ENCODE measurements at regions not wholly inside any gene's neighbourhood (a gene's known extent, or its start where the extent isn't known, plus 50 kb on each side); places are given as distances from the start of the nearest gene placed in this dataset.
"Not testable (repeated sequence)": the region's sequence is repeated elsewhere in the genome, so short reads cannot be mapped to it uniquely, and the experiment has no call there.

GRCh38 chr10:38209332-38209731 is 115.2 kb downstream of the ZNF37A start:
- no peak for DNase-seq

- DNase-seq, result not testable (repeated sequence)
Observed at GRCh38 chr10:38209748-38210147, 115.6 kb downstream of the ZNF37A start.

DNA sequence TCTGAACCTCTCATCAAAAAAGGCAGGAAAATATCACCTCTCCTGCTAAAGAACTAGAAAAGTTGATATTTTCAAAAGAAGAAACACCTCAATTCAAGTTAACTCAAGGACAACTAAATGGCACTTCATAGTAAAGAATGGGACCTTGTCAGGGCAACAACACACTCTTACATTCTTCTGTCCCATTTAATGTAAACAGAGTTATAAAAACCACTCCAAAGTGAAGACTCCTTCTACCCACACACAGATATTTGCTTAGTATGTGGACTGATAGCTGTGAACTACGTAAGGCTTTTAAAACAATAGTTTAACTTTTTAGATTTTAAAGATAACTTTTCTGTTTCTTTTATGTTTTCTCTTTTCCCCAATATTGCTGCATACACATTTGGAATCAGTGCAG is 118.3 kb downstream of the ZNF37A start:
- no peak for DNase-seq

DNA sequence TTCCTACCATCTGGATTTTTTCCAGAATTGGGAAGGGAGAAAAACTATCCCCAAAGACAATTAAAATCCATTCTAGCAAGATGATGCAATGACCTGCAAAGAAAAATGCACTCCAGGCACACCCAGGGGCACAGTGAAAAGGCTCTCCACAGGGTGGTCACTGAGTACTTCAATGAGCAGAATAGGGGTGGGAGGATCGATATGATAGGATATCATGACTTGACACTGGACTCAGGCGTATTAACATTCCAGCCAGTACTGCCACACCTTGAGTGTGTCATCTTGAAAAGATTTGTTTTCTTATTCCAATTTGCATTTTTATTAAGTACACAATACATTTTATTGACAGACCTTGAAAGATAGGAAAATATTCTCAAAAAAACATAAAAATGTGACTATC is 132.2 kb downstream of the ZNF37A start:
- DNase-seq, result no peak

- DNase-seq, result no peak
Observed at GRCh38 chr10:38228394-38228793, 134.3 kb downstream of the ZNF37A start.

GRCh38 chr10:38238479-38238878 is 144.3 kb downstream of the ZNF37A start:
- DNase-seq, result not testable (repeated sequence)

DNA sequence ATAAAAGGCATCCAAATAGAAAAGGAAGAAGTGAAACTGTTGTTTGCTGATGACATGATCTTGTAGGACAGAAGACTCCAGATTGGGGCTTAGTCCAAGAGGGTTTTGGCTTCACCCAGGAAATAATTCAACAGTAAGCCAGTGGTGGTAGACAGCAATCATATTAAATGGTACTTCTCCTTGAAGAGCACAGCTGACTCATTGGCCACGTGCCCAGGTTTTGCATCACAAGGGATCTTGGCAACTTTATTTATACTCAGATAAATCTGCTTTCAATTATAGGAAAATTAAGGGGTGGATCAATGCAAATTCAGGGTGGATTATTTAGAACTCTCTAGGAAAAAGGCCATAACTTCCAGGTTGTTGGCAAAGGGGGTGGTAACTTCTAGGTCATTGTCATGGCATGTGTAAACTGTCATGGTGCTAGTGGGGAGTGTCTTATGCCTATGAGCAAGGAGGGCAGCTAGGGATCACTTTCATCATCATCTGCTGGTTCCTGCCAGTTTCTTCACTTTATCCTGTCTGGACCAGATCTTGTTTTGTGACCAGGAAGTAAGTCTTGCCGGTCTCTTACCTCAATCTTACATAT is 148.0 kb downstream of the ZNF37A start:
- not testable (repeated sequence) for DNase-seq

- not testable (repeated sequence) for DNase-seq
Observed at GRCh38 chr10:38248113-38248512, 154.0 kb downstream of the ZNF37A start.

GRCh38 chr10:38252551-38252950 is 158.4 kb downstream of the ZNF37A start:
- DNase-seq, result not testable (repeated sequence)

DNA sequence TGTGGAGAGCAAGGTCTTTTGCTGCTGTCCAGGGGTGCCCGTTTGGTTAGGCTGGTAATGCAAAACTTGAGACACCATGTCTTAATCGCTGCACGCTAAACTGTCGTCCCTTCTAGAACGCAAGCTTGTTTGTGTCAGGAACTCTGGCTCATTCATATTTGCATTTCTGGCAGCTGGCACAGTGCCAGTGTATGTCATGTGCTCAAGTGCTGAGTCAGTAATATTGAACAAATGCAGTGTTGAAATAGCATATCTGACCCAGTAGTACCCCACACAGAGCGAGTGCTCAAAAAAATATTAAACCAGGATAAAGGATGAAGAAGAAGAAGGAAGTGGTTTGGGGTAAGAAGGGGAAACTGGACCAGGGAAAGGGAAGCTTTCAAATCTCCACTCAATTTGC is 173.4 kb downstream of the ZNF37A start:
- peak in 2 of 56 donors; percentile 3 to 12 for DNase-seq

DNA sequence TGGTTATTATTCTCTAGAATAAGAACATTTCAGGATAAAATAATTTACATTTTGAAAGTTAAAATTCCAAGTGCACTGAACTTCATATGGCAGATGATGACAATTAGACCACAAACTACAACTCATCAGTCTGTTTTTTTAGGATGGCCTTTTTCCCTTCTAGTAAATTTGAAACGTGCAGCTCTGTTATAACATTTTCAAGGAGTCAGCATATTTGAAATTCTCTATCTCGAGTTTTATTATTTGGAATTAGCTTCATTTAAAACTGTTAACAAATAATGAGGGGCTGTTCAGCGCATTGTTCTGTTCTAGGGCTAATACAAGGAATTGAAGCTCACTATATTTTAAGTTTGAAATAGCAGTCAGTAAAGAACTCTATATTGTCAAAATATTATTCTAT is 176.9 kb downstream of the ZNF37A start:
- DNase-seq, result not testable (repeated sequence)

DNA sequence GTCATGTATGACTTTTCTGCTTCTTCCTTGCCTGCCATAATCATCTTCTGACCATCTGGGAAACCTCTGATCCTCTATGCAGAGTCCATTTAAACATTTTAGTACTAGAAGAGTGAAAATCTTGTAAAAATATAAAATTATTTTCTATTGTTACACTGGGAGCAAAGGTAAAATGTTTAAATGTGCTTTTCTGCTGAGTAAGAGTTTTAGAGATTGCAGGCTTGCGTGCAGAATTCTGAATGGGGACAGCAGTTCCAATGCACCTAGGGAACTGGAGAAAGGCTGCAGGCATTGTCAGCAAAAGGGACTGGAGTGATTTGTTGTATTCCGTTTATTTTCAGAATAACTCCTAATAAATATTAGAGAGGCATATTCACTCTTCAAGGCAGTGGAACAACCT is 180.7 kb downstream of the ZNF37A start:
- DNase-seq, result not testable (repeated sequence)

DNA sequence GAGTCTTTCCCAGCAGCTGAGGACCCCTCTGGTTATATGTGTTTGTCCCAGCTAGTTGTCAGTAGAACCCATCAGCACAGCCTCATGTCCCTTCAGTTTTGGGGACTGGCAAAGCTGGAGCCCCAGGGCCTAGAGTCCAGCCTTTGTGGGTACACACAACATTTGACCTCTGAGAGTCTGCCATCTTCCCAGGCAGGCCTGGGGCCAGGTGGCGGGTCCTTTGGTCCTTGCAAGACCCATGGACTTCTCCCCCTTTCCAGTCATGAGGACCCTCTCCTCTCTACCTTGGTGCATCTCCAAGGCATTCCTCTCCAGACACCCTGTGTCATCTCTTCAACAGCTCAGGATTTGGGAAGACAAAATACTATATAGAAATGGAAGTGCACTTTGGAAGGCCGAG is 198.4 kb downstream of the ZNF37A start:
- DNase-seq, result not testable (repeated sequence)

DNA sequence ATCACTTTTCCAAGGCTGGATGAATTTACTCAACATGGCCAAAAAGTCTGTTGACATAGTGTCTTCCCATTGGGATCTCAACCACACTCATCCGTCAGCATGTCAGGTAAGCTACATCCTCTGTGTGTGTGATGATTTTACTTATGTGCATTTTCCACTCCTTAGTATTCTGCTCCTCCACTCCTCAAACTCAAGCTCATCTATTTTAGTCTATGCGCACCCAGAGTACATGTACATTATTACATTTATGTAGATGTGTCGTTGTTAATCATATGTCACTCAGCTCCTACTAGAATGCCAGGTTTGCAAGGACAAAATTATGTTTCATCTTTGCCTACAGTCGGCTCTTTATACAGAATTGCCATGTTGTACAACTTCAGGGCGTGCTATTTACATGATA is 216.0 kb downstream of the ZNF37A start:
- not testable (repeated sequence) for DNase-seq

DNA sequence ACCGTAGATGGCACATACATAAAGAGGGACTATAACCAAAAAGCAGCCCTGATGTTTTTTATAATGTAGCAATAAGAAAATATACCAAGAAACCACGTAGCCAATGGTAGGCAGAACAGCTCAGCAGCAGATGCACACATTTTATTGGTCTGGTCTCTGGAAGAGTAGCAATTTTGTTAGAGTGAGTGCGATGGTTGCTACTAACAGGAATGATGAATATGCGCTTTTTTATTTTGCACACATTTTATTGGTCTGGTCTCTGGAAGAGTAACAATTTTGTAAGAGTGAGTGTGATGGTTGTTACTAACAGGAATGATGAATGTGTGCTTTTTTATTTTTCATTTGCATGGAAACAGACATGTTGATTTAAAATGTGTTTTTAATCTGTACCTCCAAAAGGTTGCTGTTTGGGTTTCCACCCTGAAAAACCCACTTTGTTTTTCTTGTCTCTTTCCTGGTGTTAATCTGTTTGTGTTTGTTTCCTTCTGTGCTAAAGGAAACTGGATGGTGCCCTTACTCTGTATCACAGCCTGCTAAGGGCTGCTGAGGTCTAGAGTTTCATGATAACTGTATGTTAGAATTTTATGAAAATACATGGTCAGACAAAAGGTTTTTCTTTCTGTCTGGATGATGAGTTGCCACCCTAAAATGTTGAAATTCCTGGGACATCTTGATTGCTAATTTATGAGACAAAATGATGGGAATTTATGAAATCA is 221.1 kb downstream of the ZNF37A start:
- DNase-seq, result not testable (repeated sequence)

DNA sequence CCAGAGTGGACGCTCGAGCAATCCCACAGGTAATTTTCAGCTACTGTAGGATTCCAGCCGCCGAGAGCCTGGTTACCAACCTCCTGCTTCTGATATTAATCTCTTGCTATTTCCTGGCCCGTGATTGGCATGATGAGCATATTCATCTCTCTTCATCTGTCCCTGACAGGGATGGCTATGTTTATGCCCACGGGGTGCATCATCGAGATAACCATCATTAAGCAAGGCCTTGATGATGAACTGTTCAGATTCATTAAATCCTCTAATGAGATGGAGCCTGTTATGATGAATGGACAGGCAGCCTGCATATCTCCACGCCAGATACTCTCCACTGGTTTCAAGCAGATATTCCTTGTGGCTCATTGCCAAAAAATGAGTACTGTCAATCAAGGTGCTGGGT is 227.3 kb downstream of the ZNF37A start:
- DNase-seq, result not testable (repeated sequence)

GRCh38 chr10:38330306-38330705 is 236.2 kb downstream of the ZNF37A start:
- DNase-seq, result not testable (repeated sequence)

- DNase-seq, result not testable (repeated sequence)
Observed at GRCh38 chr10:38331106-38331505, 237.0 kb downstream of the ZNF37A start.

- DNase-seq, result not testable (repeated sequence)
Observed at GRCh38 chr10:38333699-38334098, 239.6 kb downstream of the ZNF37A start.

- DNase-seq, result not testable (repeated sequence)
Observed at GRCh38 chr10:38350645-38351044, 256.5 kb downstream of the ZNF37A start.

DNA sequence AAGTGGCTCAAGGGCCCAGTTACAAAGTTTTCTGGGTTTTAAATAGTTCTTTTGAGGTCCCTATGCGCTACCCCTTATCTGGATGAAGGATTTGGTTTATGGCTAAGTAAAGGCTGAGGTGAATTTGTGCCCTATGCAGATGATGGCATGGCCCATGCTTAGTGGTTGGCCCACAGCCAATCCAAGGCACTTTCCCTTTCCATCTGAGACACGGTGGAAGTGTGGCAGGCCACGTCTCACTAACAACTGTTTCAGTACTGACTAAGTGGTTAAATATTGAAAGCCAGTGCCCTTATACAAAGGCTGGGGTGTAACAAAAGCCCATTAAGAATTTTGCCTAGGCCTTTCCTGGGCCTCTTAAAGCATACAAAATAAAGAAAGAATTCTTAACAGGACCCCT is 260.3 kb downstream of the ZNF37A start:
- peak in 1 of 56 donors; percentile 1 for DNase-seq

DNA sequence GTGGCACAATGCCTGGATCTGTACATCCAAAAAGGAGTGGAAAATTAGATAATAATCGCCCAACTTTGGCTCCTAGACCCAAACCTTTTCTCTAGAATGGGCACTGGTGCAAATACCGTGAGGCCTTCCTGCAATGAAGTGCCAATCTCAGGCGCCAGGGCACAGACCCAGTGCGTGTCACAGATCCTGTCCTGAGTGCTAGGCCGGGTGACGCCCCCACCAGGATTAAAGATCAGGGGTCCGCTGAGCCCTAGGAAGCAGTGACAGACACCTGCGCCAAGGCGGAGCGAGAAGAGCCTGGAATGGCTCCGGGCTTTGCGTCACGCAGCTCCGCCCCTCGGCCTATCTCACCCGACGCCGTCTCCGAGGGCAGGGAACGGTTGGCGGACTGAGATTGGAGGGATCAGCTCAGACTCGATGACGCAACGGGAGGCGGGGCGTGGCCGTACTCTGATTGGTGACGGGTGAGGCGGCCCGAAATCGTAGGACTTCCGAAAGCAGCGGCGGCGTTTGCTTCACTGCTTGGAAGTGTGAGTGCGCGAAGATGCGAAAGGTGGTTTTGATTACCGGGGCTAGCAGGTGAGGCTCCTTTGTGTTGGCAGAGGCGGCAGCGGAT is 261.9 kb downstream of the ZNF37A start:
- DNase-seq, result peak; percentile 10 to 89 (median 69)

- peak in 3 of 56 donors; percentile 1 to 7 (median 2) for DNase-seq
Observed at GRCh38 chr10:38356527-38356926, 262.4 kb downstream of the ZNF37A start.
